GM12873 (cell line): ENCODE measurements at regions not wholly inside any gene's neighbourhood (a gene's known extent, or its start where the extent isn't known, plus 50 kb on each side); places are given as distances from the start of the nearest gene placed in this dataset.

ENCODE experiments used
- TF ChIP-seq, protein P1 (sequence below): IDR thresholded peaks from 2 replicates; pipeline ENCODE4 v1.5.1; 2012; ENCODE audit warnings: low read depth, mild to moderate bottlenecking, moderate library complexity, low read length, control low read depth; ENCODE audit not compliant: insufficient read depth; ENCODE audit errors: missing control alignments

DNA sequence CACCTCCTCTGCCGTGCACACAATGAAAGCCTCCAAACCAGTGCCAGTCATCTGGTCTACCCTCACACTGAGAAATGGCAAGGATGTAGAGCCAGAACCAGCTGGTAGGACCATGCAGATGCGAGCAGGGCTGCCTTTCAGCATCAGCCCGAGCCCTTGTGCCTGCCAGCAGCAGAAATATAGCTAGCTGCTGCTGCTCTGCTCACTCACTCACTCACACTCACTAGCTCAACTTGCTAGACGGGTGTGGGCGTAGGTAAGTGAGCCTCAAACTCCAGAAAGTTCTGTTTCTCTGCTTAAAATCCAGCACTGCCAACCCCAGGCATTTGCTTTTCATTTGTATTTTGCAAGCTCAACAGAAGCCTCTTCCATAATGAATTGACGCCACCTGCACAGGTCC, 114.0 kb downstream of the DRD1 start:
- TF ChIP-seq, protein P1, sequence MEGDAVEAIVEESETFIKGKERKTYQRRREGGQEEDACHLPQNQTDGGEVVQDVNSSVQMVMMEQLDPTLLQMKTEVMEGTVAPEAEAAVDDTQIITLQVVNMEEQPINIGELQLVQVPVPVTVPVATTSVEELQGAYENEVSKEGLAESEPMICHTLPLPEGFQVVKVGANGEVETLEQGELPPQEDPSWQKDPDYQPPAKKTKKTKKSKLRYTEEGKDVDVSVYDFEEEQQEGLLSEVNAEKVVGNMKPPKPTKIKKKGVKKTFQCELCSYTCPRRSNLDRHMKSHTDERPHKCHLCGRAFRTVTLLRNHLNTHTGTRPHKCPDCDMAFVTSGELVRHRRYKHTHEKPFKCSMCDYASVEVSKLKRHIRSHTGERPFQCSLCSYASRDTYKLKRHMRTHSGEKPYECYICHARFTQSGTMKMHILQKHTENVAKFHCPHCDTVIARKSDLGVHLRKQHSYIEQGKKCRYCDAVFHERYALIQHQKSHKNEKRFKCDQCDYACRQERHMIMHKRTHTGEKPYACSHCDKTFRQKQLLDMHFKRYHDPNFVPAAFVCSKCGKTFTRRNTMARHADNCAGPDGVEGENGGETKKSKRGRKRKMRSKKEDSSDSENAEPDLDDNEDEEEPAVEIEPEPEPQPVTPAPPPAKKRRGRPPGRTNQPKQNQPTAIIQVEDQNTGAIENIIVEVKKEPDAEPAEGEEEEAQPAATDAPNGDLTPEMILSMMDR: no peak

DNA sequence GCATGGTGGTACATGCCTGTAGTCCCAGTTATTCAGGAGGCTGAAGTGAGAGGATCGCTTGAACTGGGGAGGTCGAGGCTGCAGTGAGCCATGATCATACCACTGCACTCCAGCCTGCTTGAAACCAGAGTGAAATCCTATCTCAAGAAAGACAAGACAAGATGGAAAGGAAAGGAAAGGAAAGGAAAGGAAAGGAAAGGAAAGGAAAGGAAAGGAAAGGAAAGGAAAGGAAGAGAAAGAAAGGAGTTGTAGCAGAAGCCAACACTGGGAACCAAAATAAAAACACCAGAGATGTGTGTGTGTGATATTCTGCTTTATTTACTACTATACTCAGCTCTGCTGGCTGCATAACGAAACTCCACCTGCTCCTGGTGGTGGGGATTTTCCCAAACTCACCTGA, 115.3 kb downstream of the DRD1 start:
- TF ChIP-seq, protein P1: no peak

DNA sequence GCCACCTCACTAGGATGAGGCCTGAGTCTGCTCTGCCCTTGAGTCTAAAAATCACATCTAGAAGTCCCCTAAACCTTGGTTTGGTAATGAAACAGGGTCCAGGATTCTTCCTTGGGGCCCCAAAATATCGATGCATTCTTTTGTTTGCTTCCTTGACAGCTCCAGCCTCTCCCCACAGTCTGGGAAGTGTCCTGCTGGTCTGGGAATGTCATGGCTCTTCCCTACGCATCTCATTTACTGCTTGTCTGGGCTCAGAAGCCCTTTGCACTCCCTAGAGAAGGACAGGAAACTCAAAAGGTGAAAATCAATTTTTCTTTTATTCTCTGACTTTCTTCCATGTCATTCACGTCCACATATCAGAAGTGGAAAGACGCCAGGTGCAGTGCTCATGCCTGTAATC, 115.8 kb downstream of the DRD1 start:
- TF ChIP-seq, protein P1: no peak

DNA sequence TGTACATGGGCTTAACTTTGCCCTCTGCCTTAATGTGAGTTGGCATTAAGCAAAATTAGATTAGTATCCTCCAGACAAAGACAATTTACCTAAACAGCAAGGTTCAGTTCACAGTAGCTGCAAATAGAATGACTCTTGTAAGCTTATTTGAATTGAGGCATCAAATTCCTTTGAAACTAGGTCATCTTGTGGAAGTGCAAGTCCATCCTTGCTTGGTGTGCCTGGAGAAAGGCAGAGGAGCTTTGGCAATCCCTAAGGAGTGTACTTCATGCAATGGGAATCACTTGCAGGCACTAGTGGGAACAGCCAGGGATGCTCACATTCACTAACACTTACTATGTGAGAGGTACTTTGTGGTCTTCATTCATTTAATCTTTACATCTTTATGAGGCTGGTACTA, 118.3 kb downstream of the DRD1 start:
- TF ChIP-seq, protein P1: no peak

DNA sequence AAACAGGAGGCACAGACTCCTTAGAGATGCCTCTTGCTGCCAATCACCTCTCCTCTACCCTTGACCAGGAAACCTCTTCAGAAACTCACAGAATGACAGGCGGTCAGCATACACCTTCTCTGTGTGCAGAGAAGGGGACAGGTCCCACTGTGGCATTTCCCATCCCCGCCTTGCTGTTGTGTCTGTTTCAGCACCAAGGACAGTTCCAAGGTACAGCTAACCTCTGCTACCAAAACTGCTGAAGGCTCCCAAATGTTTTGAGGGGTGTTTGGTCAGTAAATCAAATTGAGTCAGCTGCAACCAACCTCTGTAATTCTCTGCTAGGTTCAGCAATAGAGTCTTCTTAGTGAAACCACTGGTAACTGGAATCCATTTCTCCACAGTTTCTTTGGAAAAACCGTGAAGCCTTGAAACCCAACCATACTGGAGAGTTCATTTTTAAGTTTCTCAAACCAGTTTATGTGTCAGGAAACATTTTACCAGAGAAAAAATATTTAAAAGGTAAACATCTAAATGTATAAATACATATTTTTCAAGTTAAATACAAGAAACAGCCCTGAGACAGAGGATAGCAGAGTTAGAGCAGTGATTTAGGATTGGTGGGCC, 122.0 kb downstream of the DRD1 start:
- TF ChIP-seq, protein P1: no peak

DNA sequence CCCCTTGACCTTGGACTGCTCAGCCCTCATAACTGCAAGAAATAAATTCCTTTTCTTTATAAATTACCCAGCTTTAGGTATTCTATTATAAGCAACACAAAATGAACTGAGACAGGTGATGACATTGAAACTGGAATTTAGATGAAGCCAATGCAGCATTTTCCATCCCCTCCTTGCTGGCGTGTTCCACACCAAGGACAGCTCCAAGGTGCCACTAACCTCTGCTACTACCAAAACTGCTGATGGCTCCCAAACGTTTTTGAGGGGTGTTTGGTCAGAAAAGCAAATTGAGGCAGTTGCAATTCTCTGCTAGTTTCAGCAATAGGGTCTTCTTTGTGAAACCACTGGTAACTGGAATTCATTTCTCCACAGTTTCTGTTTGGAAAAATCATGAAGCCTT, 124.8 kb downstream of the DRD1 start:
- TF ChIP-seq, protein P1: no peak

DNA sequence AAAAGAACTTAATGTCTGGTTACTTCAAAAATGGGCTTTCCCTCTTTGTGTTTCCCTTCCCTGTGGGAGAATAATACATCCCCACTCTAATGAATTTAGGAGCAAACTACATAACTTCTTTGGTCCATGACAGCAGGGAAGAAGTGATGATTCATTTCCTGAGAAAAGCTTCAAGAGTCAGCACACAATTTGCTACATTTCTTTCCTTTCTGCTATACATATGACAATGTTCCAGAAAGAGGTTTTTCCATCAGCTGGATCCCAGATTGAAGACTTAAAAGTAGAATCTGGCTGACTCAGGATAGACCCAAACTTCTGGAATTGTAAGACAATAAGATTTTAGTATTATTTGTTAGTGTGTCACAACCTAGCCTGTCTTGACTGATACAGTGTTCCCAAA, 126.1 kb downstream of the DRD1 start:
- TF ChIP-seq, protein P1: no peak

DNA sequence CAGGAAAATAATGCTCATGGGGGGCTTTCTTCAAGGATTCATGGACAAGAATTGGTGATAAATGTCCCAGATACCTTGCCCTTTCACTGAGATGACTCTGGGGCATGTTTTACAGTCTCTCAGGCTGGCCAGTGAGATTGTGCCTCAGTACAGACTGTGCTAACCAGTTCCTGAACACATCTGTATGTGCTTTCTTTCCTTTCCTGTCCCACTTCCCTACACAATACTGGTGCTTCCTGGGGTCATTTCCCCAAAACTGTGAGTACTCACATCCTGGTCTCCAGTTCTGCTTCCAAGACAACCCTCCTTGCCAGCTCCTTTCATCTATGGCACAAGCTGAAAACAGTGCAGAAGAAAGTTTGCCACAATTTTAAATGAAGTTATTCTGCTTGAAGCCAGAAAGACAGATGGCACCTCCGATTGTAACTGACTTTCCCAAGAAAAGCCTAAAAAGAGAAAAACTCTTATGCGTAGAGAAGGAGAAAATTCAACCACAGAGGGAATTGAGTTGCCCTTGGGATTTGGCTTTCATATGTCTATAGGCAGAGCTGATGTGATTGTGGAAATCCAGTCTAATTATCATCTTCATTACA, 134.7 kb downstream of the DRD1 start:
- TF ChIP-seq, protein P1: no peak
